Fibroblast of lung (primary cell): ENCODE measurements at regions not wholly inside any gene's neighbourhood (a gene's known extent, or its start where the extent isn't known, plus 50 kb on each side); places are given as distances from the start of the nearest gene placed in this dataset.

Experiments used
- DNase-seq, 2 donors: peaks; one replicate each; pipeline versions ENCODE4 v3.0.0 to v3.0.0-alpha.2; 2010; ENCODE audit warnings: low read depth in 2 of 2
- H2AFZ ChIP-seq: 2 replicates; pipeline ENCODE4 v1.5.1; 2012; ENCODE audit warnings: low read length, control low read depth, inconsistent platforms
- H3K27ac ChIP-seq: 2 replicates; pipeline ENCODE4 v1.5.1; 2011; ENCODE audit warnings: low read length, control low read depth; ENCODE audit not compliant: insufficient read depth
- H3K27me3 ChIP-seq: 2 replicates; pipeline ENCODE4 v1.5.1; 2011; ENCODE audit warnings: mild to moderate bottlenecking, low read length; ENCODE audit not compliant: control insufficient read depth, insufficient read depth
- H3K36me3 ChIP-seq: 2 replicates; pipeline ENCODE4 v1.5.1; 2011; ENCODE audit warnings: low read length; ENCODE audit not compliant: control insufficient read depth, insufficient read depth
- H3K4me1 ChIP-seq: 2 replicates; pipeline ENCODE4 v1.5.1; 2011; ENCODE audit warnings: low read length; ENCODE audit not compliant: control insufficient read depth, insufficient read depth; ENCODE audit errors: extremely low read depth
- H3K4me2 ChIP-seq: 2 replicates; pipeline ENCODE4 v1.5.1; 2011; ENCODE audit warnings: low read length, control low read depth; ENCODE audit not compliant: insufficient read depth; ENCODE audit errors: extremely low read depth
- H3K4me3 ChIP-seq, 4 experiments: fragments of 200-600 bp in 1 of 4; sonication (generic) in 1 of 4; replicated peaks in 1 of 4; 2 replicates each; pipeline ENCODE4 v1.5.1; 2011 to 2016; ENCODE audit warnings: low read length in 4 of 4, low read depth in 3 of 4, mild to moderate bottlenecking in 3 of 4, control low read depth in 2 of 4, inconsistent platforms in 1 of 4, mixed read lengths in 1 of 4; ENCODE audit not compliant: insufficient read depth in 1 of 4; ENCODE audit errors: control extremely low read depth in 1 of 4
- H3K79me2 ChIP-seq: 2 replicates; pipeline ENCODE4 v1.5.1; 2012; ENCODE audit warnings: mild to moderate bottlenecking, low read length, inconsistent platforms; ENCODE audit not compliant: control insufficient read depth, insufficient read depth
- H3K9ac ChIP-seq: 2 replicates; pipeline ENCODE4 v1.5.1; 2011; ENCODE audit warnings: mild to moderate bottlenecking, low read length, control low read depth; ENCODE audit not compliant: insufficient read depth
- H3K9me3 ChIP-seq: 2 replicates; pipeline ENCODE4 v1.5.1; 2012; ENCODE audit warnings: low read depth, low read length; ENCODE audit not compliant: control insufficient read depth, insufficient read depth
- H4K20me1 ChIP-seq: 2 replicates; pipeline ENCODE4 v1.5.1; 2011; ENCODE audit warnings: low read length; ENCODE audit not compliant: control insufficient read depth, insufficient read depth; ENCODE audit errors: extremely low read depth
- EZH2 ChIP-seq: IDR thresholded peaks from 2 replicates; pipeline ENCODE4 v1.5.1; 2012; ENCODE audit warnings: low read length, control low read depth, mild to moderate bottlenecking; ENCODE audit errors: missing control alignments
- TF ChIP-seq, protein P1 (sequence below), 2 donors: IDR thresholded peaks in 1 of 2; conservative IDR thresholded peaks in 1 of 2; 1 replicate in 1 of 2; 2 replicates in 1 of 2; pipeline ENCODE4 v1.5.1; 2011 to 2012; ENCODE audit warnings: low read length in 2 of 2, control low read depth in 1 of 2, inconsistent platforms in 1 of 2, low read depth in 1 of 2, mild to moderate bottlenecking in 1 of 2

DNA sequence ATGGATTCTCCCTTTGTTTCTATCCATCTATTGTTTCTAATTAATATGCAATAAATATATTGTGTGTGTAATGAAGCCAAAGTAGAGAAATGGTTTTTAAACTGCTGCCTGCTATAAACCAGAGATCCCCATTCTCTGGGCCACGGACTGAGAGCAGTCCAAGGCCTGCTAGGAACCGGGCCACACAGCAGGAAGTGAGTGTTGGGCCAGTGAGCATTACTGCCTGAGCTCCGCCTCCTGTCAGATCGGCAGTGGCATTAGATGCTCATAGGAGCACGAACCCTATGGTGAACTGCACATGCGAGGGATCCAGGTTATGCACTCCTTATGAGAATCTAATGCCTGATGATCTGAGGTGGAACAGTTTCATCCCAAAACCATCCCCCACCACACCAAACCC is 85.2 kb upstream of the POMGNT2 start:
- H4K20me1 ChIP-seq, result no peaks in the 10 kb centered on the region
- H3K4me2 ChIP-seq, result no peak overlapping the region
- no peak overlapping the region for H2AFZ ChIP-seq
- DNase-seq, result no peak
- no peaks in the 10 kb centered on the region for H3K9me3 ChIP-seq
- peak overlapping the region; percentile 55 for H3K27ac ChIP-seq
- no peaks in the 10 kb centered on the region for H3K79me2 ChIP-seq
- H3K4me1 ChIP-seq, result peaks cover 2% of the 10 kb centered on the region
- TF ChIP-seq, protein P1, sequence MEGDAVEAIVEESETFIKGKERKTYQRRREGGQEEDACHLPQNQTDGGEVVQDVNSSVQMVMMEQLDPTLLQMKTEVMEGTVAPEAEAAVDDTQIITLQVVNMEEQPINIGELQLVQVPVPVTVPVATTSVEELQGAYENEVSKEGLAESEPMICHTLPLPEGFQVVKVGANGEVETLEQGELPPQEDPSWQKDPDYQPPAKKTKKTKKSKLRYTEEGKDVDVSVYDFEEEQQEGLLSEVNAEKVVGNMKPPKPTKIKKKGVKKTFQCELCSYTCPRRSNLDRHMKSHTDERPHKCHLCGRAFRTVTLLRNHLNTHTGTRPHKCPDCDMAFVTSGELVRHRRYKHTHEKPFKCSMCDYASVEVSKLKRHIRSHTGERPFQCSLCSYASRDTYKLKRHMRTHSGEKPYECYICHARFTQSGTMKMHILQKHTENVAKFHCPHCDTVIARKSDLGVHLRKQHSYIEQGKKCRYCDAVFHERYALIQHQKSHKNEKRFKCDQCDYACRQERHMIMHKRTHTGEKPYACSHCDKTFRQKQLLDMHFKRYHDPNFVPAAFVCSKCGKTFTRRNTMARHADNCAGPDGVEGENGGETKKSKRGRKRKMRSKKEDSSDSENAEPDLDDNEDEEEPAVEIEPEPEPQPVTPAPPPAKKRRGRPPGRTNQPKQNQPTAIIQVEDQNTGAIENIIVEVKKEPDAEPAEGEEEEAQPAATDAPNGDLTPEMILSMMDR (conservative IDR thresholded peaks at IDR 0.05 in 1 of 2, IDR thresholded peaks at IDR 0.05 in 1 of 2; ENCODE audit: low read depth in 1 of 2, low read length in 2 of 2), result no peak
- no peak for TF ChIP-seq EZH2
- H3K4me3 ChIP-seq, result no peak overlapping the region
- H3K9ac ChIP-seq, result no peak overlapping the region
- no peaks in the 10 kb centered on the region for H3K36me3 ChIP-seq
- H3K27me3 ChIP-seq, result no peaks in the 10 kb centered on the region

DNA sequence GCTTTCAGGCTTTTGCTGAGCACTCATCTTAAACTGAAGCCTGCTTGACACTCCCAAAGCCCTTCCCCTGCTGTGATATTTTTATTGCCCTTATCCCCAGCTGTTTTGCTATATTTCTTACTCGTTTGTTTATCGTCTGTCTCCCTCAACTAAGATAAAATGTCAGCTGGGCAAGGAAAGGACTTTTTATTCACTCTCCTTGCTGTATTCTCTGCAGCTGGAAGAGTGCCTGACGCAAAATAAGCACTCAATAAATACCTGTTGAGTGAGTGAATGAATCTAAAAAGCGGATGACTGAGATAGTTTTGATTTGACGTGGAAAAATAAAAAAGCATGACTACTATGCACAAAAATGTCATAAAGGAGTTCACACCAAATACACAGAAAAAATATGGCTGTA is 84.8 kb upstream of the POMGNT2 start:
- H3K27ac ChIP-seq, result peak overlapping the region; percentile 54
- DNase-seq, result peak; percentile 53 to 67
- H3K4me3 ChIP-seq, result no peak overlapping the region
- no peak for TF ChIP-seq EZH2
- TF ChIP-seq, protein P1 (conservative IDR thresholded peaks at IDR 0.05 in 1 of 2, IDR thresholded peaks at IDR 0.05 in 1 of 2; ENCODE audit: low read depth in 1 of 2, low read length in 2 of 2), result no peak
- no peak overlapping the region for H3K9ac ChIP-seq
- no peaks in the 10 kb centered on the region for H3K27me3 ChIP-seq
- H3K4me2 ChIP-seq, result peak overlapping the region; percentile 11
- H3K79me2 ChIP-seq, result no peaks in the 10 kb centered on the region
- H2AFZ ChIP-seq, result peak overlapping the region; percentile 3
- no peaks in the 10 kb centered on the region for H3K36me3 ChIP-seq
- peaks cover 4% of the 10 kb centered on the region for H3K4me1 ChIP-seq
- no peaks in the 10 kb centered on the region for H3K9me3 ChIP-seq
- H4K20me1 ChIP-seq, result no peaks in the 10 kb centered on the region

GRCh38 chr3:43187836-43188479 is 82.1 kb upstream of the POMGNT2 start:
- H3K4me1 ChIP-seq, result peaks cover 4% of the 10 kb centered on the region
- H2AFZ ChIP-seq, result no peak overlapping the region
- no peak overlapping the region for H3K4me3 ChIP-seq
- no peak overlapping the region for H3K9ac ChIP-seq
- H4K20me1 ChIP-seq, result no peaks in the 10 kb centered on the region
- H3K9me3 ChIP-seq, result no peaks in the 10 kb centered on the region
- no peak overlapping the region for H3K4me2 ChIP-seq
- no peak for DNase-seq
- TF ChIP-seq, protein P1 (conservative IDR thresholded peaks at IDR 0.05 in 1 of 2, IDR thresholded peaks at IDR 0.05 in 1 of 2; ENCODE audit: low read depth in 1 of 2, low read length in 2 of 2), result no peak
- TF ChIP-seq EZH2, result no peak
- no peaks in the 10 kb centered on the region for H3K79me2 ChIP-seq
- H3K36me3 ChIP-seq, result no peaks in the 10 kb centered on the region
- H3K27me3 ChIP-seq, result no peaks in the 10 kb centered on the region
- no peak overlapping the region for H3K27ac ChIP-seq
